ENCODE measurements at regions not wholly inside any gene's neighbourhood (a gene's known extent, or its start where the extent isn't known, plus 50 kb on each side); places are given as distances from the start of the nearest gene placed in this dataset.
A peak's percentile ranks its signal among the peaks of the same experiment; 100 is the strongest.

GRCh38 chr2:40746191-40746590 is 294.3 kb upstream of the SLC8A1 start:
- peaks cover 24% of the 10 kb centered on the region for H3K4me1 Mint-ChIP-seq (ENCODE audit: low read depth)
- H3K27ac Mint-ChIP-seq: no peak overlapping the region
- no peak for DNase-seq
- peaks cover 6% of the 10 kb centered on the region; the same call in 1 of the 2 replicates for H3K36me3 Mint-ChIP-seq (ENCODE audit: low read depth)
- no peaks in the 10 kb centered on the region for H3K9me3 Mint-ChIP-seq
- H3K27me3 Mint-ChIP-seq (ENCODE audit: insufficient read depth): no peaks in the 10 kb centered on the region
- no peak for TF ChIP-seq CTCF (IDR thresholded peaks at IDR 0.05)
- H3K4me3 Mint-ChIP-seq: no peak overlapping the region

- no peaks in the 10 kb centered on the region; the same call in 1 of the 2 replicates for H3K27me3 Mint-ChIP-seq (ENCODE audit: insufficient read depth)
- peaks cover 38% of the 10 kb centered on the region for H3K4me1 Mint-ChIP-seq (ENCODE audit: low read depth)
- no peak for DNase-seq
- H3K27ac Mint-ChIP-seq: peak overlapping the region; percentile 45; the same call in 1 of the 2 replicates
- no peaks in the 10 kb centered on the region for H3K9me3 Mint-ChIP-seq
- H3K4me3 Mint-ChIP-seq: peak overlapping the region; percentile 39; the same call in 1 of the 2 replicates
- no peak for TF ChIP-seq CTCF (IDR thresholded peaks at IDR 0.05)
- H3K36me3 Mint-ChIP-seq (ENCODE audit: low read depth): peaks cover 6% of the 10 kb centered on the region
These were observed 300.1 kb upstream of the SLC8A1 start for GRCh38 chr2:40751981-40752380.

GRCh38 chr2:40752796-40753195 is 300.9 kb upstream of the SLC8A1 start:
- Mint-ChIP-seq H3K4me1 (ENCODE audit: low read depth) (peaks cover 39% of the 10 kb centered on the region), H3K27me3 (ENCODE audit: insufficient read depth) (no peaks in the 10 kb centered on the region; the same call in 1 of the 2 replicates), H3K4me3 (peak overlapping the region; percentile 39; the same call in 1 of the 2 replicates), H3K36me3 (ENCODE audit: low read depth) (peaks cover 6% of the 10 kb centered on the region), H3K27ac (no peak overlapping the region; the same call in 1 of the 2 replicates), H3K9me3 (no peaks in the 10 kb centered on the region)
- TF ChIP-seq CTCF (IDR thresholded peaks at IDR 0.05): no peak
- no peak for DNase-seq

GRCh38 chr2:40754912-40755311 is 303.0 kb upstream of the SLC8A1 start:
- Mint-ChIP-seq H3K27ac (no peak overlapping the region), H3K27me3 (ENCODE audit: insufficient read depth) (no peaks in the 10 kb centered on the region; the same call in 1 of the 2 replicates), H3K36me3 (ENCODE audit: low read depth) (peaks cover 6% of the 10 kb centered on the region), H3K9me3 (no peaks in the 10 kb centered on the region), H3K4me1 (ENCODE audit: low read depth) (peaks cover 52% of the 10 kb centered on the region), H3K4me3 (no peak overlapping the region)
- no peak for TF ChIP-seq CTCF (IDR thresholded peaks at IDR 0.05)
- no peak for DNase-seq

GRCh38 chr2:40758401-40759155 is 306.7 kb upstream of the SLC8A1 start:
- no peak for DNase-seq
- Mint-ChIP-seq H3K9me3 (no peaks in the 10 kb centered on the region), H3K36me3 (ENCODE audit: low read depth) (peaks cover 4% of the 10 kb centered on the region; the same call in 1 of the 2 replicates), H3K27me3 (ENCODE audit: insufficient read depth) (no peaks in the 10 kb centered on the region; the same call in 1 of the 2 replicates), H3K27ac (peak overlapping the region; percentile 19; the same call in 1 of the 2 replicates), H3K4me1 (ENCODE audit: low read depth) (peaks cover 34% of the 10 kb centered on the region), H3K4me3 (peak overlapping the region; percentile 62)
- TF ChIP-seq CTCF (IDR thresholded peaks at IDR 0.05): no peak

Measured in HFFc6 (cell line).